Activated CD8-positive, alpha-beta T cell treated with anti-CD3 and anti-CD28 coated beads for 36 hours (primary cell): ENCODE measurements at regions not wholly inside any gene's neighbourhood (a gene's known extent, or its start where the extent isn't known, plus 50 kb on each side); places are given as distances from the start of the nearest gene placed in this dataset.

ENCODE experiments used
- ATAC-seq: fragments of 200-7000 bp; cut with Tn5 transposase; one replicate; pipeline ENCODE4 v1.10.0; 2021; ENCODE audit warnings: mild to moderate bottlenecking, moderate library complexity
- CTCF ChIA-PET: fragments of 350-600 bp; sonication (Branson Sonifier 250); formaldehyde crosslinking; loops from one replicate; lab custom pipeline; 2021; ENCODE audit warnings: antibody characterized with exemption; lab: Charles Lee
- POLR2A ChIA-PET: fragments of 350-600 bp; sonication (Branson Sonifier 250); formaldehyde crosslinking; loops from one replicate; lab custom pipeline; 2021; ENCODE audit warnings: antibody characterized with exemption; lab: Charles Lee
- DNase-seq: peaks from one replicate; pipeline ENCODE4 v3.0.0-alpha.2; 2020
- H3K27ac Mint-ChIP-seq: one replicate; pipeline ENCODE4 v1.8.0; 2021; ENCODE audit warnings: mild to moderate bottlenecking, mixed read lengths
- H3K27me3 Mint-ChIP-seq: one replicate; pipeline ENCODE4 v1.8.0; 2021; ENCODE audit warnings: mixed read lengths
- H3K36me3 Mint-ChIP-seq: one replicate; pipeline ENCODE4 v1.8.0; 2021; ENCODE audit warnings: low read depth, mixed read lengths
- H3K4me1 Mint-ChIP-seq: one replicate; pipeline ENCODE4 v1.8.0; 2021; ENCODE audit warnings: low read depth, mixed read lengths
- H3K4me3 Mint-ChIP-seq: one replicate; pipeline ENCODE4 v1.8.0; 2021; ENCODE audit warnings: mild to moderate bottlenecking, moderate library complexity, mixed read lengths
- H3K9me3 Mint-ChIP-seq: one replicate; pipeline ENCODE4 v1.8.0; 2021; ENCODE audit warnings: mixed read lengths
- intact Hi-C: fragments of 100-400 bp; cut with micrococcal nuclease; formaldehyde crosslinking; loops from one replicate; pipeline ENCODE4 v1.10.0; 2022
- TF ChIP-seq, protein P1 (sequence below): fragments of 200-600 bp; IDR thresholded peaks from one replicate; pipeline ENCODE4 v1.8.0; 2022; ENCODE audit warnings: antibody characterized with exemption, mild to moderate bottlenecking

DNA sequence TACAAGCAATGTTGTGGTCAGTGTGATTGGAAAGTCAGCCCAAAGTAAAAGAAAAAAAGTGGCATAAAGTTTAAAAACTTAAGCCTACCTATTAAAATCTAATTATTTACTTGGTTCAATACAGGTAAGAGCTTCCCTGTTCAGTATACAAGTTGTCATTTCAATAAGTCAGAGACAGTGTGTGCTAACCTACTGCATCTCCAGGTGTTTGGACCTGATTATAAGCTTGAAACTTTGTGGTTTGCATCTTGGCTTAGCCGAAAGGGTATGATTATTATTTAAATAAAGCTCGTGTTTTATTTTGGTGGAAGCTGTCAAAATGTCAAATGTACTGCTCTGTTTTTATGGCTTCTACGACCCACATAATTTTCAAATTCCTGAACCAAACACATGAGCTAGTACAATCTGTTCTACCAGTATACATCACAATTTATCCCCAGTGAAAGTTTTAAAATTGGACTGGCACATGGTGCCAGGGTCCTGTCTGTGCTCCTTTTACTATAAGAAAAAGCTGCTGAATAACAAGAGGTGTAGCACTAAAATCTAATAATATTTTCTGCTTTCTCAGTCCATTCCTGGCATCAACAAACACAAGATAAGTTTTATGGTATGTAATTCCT is 103.9 kb upstream of the ANO3 start:
- POLR2A ChIA-PET: no interaction called here

DNA sequence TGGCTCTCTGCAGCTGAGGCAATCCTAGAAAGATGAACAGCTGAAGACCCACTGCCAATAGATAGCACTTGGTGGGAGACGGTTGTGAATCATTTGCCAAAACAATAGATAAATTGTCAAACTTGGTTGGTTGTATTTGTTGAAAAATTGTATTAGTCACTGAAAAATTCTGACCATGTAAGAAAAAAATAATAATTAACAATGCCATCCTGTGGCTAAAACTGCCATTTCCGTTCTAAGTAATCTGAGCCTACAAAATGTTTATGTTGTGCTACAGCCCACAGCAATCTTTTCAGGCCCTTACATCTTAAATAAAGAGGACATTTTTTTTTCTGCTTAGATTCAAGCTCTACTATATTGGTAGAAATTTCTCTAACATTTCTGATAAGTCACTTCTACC is 103.2 kb upstream of the ANO3 start:
- H3K27ac Mint-ChIP-seq: no peak overlapping the region
- ATAC-seq (no peak), DNase-seq (no peak)
- intact Hi-C loops: no loop called here
- H3K4me1 Mint-ChIP-seq: no peaks in the 10 kb centered on the region
- CTCF ChIA-PET: no interaction called here
- TF ChIP-seq, protein P1, sequence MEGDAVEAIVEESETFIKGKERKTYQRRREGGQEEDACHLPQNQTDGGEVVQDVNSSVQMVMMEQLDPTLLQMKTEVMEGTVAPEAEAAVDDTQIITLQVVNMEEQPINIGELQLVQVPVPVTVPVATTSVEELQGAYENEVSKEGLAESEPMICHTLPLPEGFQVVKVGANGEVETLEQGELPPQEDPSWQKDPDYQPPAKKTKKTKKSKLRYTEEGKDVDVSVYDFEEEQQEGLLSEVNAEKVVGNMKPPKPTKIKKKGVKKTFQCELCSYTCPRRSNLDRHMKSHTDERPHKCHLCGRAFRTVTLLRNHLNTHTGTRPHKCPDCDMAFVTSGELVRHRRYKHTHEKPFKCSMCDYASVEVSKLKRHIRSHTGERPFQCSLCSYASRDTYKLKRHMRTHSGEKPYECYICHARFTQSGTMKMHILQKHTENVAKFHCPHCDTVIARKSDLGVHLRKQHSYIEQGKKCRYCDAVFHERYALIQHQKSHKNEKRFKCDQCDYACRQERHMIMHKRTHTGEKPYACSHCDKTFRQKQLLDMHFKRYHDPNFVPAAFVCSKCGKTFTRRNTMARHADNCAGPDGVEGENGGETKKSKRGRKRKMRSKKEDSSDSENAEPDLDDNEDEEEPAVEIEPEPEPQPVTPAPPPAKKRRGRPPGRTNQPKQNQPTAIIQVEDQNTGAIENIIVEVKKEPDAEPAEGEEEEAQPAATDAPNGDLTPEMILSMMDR: no peak
- no peak overlapping the region for H3K4me3 Mint-ChIP-seq
- POLR2A ChIA-PET: no interaction called here
- no peaks in the 10 kb centered on the region for H3K36me3 Mint-ChIP-seq
- H3K27me3 Mint-ChIP-seq: no peaks in the 10 kb centered on the region
- H3K9me3 Mint-ChIP-seq: peaks cover 1% of the 10 kb centered on the region

More for the DNA sequence above, 103.9 kb upstream of the ANO3 start:
- no peak for ATAC-seq
- H3K27me3 Mint-ChIP-seq: no peaks in the 10 kb centered on the region
- no peak overlapping the region for H3K4me3 Mint-ChIP-seq
- CTCF ChIA-PET: no interaction called here
- no peaks in the 10 kb centered on the region for H3K36me3 Mint-ChIP-seq
- no peak overlapping the region for H3K27ac Mint-ChIP-seq
- DNase-seq: no peak
- intact Hi-C loops: no loop called here
- TF ChIP-seq, protein P1: no peak
- H3K9me3 Mint-ChIP-seq: peaks cover 3% of the 10 kb centered on the region
- H3K4me1 Mint-ChIP-seq: no peaks in the 10 kb centered on the region

DNA sequence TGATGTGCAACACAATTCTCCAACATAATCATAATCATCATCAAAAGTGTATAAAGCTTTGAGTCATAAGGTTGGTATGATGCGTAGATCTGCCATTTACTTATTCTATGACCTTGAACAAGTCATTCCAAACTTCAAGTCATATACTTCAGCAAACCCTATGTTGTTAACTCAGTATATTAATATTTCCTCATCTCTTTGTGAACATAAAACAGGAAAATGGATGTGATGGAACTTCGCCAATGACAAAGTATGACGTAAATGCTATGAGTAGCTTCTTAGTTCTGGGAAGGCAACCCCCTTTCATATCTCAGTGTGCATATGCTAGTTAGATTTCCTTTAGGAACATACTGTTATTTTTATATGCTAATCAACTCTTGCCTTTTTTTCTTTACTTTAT is 102.7 kb upstream of the ANO3 start:
- Mint-ChIP-seq H3K4me3 (no peak overlapping the region), H3K36me3 (no peaks in the 10 kb centered on the region), H3K27me3 (no peaks in the 10 kb centered on the region), H3K9me3 (peaks cover 1% of the 10 kb centered on the region), H3K4me1 (no peaks in the 10 kb centered on the region), H3K27ac (no peak overlapping the region)
- TF ChIP-seq, protein P1: no peak
- ATAC-seq (no peak), DNase-seq (no peak)
- ChIA-PET POLR2A (no interaction called here), CTCF (no interaction called here)
- intact Hi-C loops: no loop called here

DNA sequence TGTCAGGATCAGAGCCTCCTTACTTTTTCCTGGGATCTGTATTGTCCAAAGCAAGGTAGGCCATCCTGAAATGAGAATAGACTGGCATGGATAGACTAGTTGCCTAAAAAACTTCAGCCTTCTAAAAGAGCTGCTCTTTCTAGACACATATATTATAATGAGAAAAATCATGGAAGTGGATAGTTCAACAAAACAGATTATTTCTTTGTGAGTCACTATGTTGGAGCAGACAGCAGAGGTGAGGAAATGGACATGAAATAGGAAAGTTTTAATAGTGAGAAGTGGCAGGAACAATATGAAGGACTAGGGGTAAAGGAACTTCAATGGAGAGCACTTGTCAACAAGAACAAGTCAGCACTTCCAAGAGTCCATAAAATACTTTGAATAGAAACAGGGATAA is 101.9 kb upstream of the ANO3 start:
- Mint-ChIP-seq H3K4me3 (no peak overlapping the region), H3K36me3 (no peaks in the 10 kb centered on the region), H3K27ac (no peak overlapping the region), H3K9me3 (peaks cover 1% of the 10 kb centered on the region), H3K4me1 (no peaks in the 10 kb centered on the region), H3K27me3 (no peaks in the 10 kb centered on the region)
- CTCF ChIA-PET: no interaction called here
- POLR2A ChIA-PET: no interaction called here
- TF ChIP-seq, protein P1: no peak
- DNase-seq: no peak
- ATAC-seq: no peak
- intact Hi-C loops: no loop called here

DNA sequence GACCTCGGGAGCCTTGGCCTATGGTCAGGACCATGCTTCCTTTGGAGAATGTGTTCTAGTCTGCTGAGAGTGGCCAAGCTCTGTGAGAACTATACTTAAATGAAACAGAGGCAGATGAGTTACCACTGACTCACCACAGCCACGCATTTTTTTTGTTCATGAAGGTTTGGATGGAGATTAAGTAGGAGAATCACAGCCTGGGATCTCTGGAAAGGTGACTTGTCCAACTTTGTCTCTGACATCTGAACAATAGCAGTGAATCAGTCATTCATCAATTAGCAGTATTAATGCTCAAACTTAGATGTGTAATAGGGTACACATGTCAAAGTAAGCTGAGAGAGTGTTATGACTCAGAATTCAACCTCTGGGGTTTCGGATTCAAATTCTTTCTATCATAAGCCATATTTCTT is 100.7 kb upstream of the ANO3 start:
- Mint-ChIP-seq H3K4me3 (no peak overlapping the region), H3K36me3 (no peaks in the 10 kb centered on the region), H3K9me3 (peaks cover 1% of the 10 kb centered on the region), H3K27ac (no peak overlapping the region), H3K27me3 (no peaks in the 10 kb centered on the region), H3K4me1 (no peaks in the 10 kb centered on the region)
- TF ChIP-seq, protein P1: no peak
- POLR2A ChIA-PET: no interaction called here
- CTCF ChIA-PET: no interaction called here
- no peak for DNase-seq
- no peak for ATAC-seq
- intact Hi-C loops: no loop called here
